ENCODE measurements at regions not wholly inside any gene's neighbourhood (a gene's known extent, or its start where the extent isn't known, plus 50 kb on each side); places are given as distances from the start of the nearest gene placed in this dataset.

DNA sequence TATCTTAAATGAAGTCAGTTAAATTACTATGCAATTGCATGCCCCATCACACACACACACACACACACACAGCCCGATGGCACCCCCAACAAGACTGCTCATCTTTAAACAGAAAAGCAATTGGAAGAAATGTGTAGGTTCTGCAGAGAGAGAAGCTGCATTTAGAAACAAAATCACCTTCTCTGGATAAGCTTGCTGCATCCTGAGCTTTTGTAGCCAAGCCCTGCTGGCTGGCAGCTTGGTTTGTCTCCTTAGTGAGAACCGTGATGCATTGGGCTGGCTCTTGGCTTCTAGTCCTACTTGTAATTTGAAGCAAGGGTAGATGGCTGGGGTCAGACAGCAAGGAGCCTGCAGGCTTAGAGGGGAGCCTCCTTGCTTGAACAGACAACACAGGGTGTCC is 153.8 kb downstream of the SOX9 start:
- no peak for TF ChIP-seq CTCF (IDR thresholded peaks at IDR 0.05)

DNA sequence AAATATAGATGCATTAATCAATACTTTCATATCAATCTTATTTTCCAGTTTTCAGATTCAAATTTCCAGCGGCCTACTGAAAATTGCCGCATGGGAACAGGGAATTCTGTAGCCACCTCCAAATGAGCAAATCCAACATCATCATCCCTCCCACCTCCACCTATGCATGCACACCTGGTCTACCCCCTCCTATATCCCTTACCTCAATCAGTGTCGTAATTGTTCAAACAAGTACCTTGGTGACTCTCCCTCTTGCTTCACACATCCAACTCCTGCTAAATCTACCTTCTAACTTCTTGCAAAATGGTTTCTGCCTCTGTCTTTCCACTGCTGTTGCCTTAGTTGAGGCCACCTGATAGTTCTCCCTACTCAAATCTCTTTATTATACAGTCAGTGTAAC is 160.1 kb downstream of the SOX9 start:
- no peak for TF ChIP-seq CTCF (IDR thresholded peaks at IDR 0.05)

GRCh38 chr17:72282439-72283029 is 161.7 kb downstream of the SOX9 start:
- TF ChIP-seq CTCF (IDR thresholded peaks at IDR 0.05): no peak

GRCh38 chr17:72284806-72285205 is 164.0 kb downstream of the SOX9 start:
- TF ChIP-seq CTCF (IDR thresholded peaks at IDR 0.05): no peak

DNA sequence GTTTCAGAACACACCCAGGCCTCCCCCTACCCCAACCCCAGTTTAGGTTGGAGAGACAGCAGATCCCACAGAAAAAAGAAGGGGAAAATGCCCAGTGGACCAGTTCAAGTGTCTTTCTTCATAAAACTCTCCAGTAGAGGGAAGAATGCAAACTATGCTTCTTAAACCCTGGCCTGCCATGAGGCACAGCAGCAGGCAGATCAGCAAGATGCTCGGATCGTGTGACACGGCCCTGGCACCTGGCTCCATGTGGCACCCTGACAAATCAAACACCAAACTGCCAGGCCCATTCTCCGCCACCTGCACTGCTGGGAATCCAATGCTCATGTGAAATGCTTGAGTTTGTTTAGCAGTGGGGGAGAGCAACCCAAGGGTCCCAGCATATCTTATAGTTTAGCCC is 166.8 kb downstream of the SOX9 start:
- no peak for TF ChIP-seq CTCF (IDR thresholded peaks at IDR 0.05)

GRCh38 chr17:72294487-72294893 is 173.7 kb downstream of the SOX9 start:
- no peak for TF ChIP-seq CTCF (IDR thresholded peaks at IDR 0.05)

GRCh38 chr17:72295916-72296315 is 175.1 kb downstream of the SOX9 start:
- TF ChIP-seq CTCF (IDR thresholded peaks at IDR 0.05): no peak

- TF ChIP-seq CTCF (IDR thresholded peaks at IDR 0.05): no peak
Observed at GRCh38 chr17:72296456-72296855, 175.6 kb downstream of the SOX9 start.
